ENCODE measurements at regions not wholly inside any gene's neighbourhood (a gene's known extent, or its start where the extent isn't known, plus 50 kb on each side); places are given as distances from the start of the nearest gene placed in this dataset.

GRCh38 chr3:137347132-137347531 is 389.3 kb downstream of the IL20RB start:
- no peak for DNase-seq (ENCODE audit: extremely low spot score, unreplicated experiment)
- Mint-ChIP-seq H3K27ac (ENCODE audit: unreplicated experiment) (no peak overlapping the region), H3K4me1 (ENCODE audit: unreplicated experiment) (no peaks in the 10 kb centered on the region), H3K27me3 (ENCODE audit: unreplicated experiment) (no peaks in the 10 kb centered on the region), H3K4me3 (ENCODE audit: unreplicated experiment) (no peak overlapping the region), H3K9me3 (ENCODE audit: unreplicated experiment) (peaks cover 11% of the 10 kb centered on the region), H3K36me3 (ENCODE audit: unreplicated experiment) (no peaks in the 10 kb centered on the region)
- TF ChIP-seq CTCF (IDR thresholded peaks at IDR 0.05) = no peak

- DNase-seq (ENCODE audit: extremely low spot score, unreplicated experiment) = no peak
- Mint-ChIP-seq H3K27ac (ENCODE audit: unreplicated experiment) (no peak overlapping the region), H3K27me3 (ENCODE audit: unreplicated experiment) (no peaks in the 10 kb centered on the region), H3K4me3 (ENCODE audit: unreplicated experiment) (no peak overlapping the region), H3K9me3 (ENCODE audit: unreplicated experiment) (peaks cover 11% of the 10 kb centered on the region), H3K36me3 (ENCODE audit: unreplicated experiment) (no peaks in the 10 kb centered on the region), H3K4me1 (ENCODE audit: unreplicated experiment) (no peaks in the 10 kb centered on the region)
- no peak for TF ChIP-seq CTCF (IDR thresholded peaks at IDR 0.05)
These were observed 390.1 kb downstream of the IL20RB start for GRCh38 chr3:137347817-137348368.

DNA sequence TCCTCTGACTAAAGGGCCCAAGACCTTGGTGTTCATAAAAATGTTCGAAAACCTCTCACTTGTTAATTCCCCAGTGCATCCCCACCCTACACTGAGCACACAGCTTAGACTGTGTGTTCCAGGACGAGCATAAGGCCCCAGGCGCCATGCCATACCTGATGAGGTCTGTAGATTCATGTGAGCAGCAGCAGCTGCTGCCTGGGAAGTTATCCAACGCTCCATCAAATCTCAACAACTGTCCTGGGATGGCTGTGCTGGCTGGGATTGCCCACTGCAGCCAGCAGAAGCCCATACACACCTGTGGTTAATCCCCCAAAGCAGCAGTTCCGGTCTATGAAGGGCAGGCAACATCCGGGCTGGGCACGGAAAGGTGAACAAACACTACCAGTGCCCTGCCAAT is 391.2 kb downstream of the IL20RB start:
- Mint-ChIP-seq H3K27me3 (ENCODE audit: unreplicated experiment) (no peaks in the 10 kb centered on the region), H3K36me3 (ENCODE audit: unreplicated experiment) (no peaks in the 10 kb centered on the region), H3K27ac (ENCODE audit: unreplicated experiment) (no peak overlapping the region), H3K4me3 (ENCODE audit: unreplicated experiment) (no peak overlapping the region), H3K9me3 (ENCODE audit: unreplicated experiment) (peaks cover 13% of the 10 kb centered on the region), H3K4me1 (ENCODE audit: unreplicated experiment) (no peaks in the 10 kb centered on the region)
- TF ChIP-seq CTCF (IDR thresholded peaks at IDR 0.05) = no peak
- no peak for DNase-seq (ENCODE audit: extremely low spot score, unreplicated experiment)

GRCh38 chr3:137349557-137350348 is 392.0 kb downstream of the IL20RB start:
- Mint-ChIP-seq H3K36me3 (ENCODE audit: unreplicated experiment) (no peaks in the 10 kb centered on the region), H3K4me1 (ENCODE audit: unreplicated experiment) (no peaks in the 10 kb centered on the region), H3K27me3 (ENCODE audit: unreplicated experiment) (no peaks in the 10 kb centered on the region), H3K27ac (ENCODE audit: unreplicated experiment) (no peak overlapping the region), H3K4me3 (ENCODE audit: unreplicated experiment) (no peak overlapping the region), H3K9me3 (ENCODE audit: unreplicated experiment) (peaks cover 13% of the 10 kb centered on the region)
- no peak for TF ChIP-seq CTCF (IDR thresholded peaks at IDR 0.05)
- no peak for DNase-seq (ENCODE audit: extremely low spot score, unreplicated experiment)

DNA sequence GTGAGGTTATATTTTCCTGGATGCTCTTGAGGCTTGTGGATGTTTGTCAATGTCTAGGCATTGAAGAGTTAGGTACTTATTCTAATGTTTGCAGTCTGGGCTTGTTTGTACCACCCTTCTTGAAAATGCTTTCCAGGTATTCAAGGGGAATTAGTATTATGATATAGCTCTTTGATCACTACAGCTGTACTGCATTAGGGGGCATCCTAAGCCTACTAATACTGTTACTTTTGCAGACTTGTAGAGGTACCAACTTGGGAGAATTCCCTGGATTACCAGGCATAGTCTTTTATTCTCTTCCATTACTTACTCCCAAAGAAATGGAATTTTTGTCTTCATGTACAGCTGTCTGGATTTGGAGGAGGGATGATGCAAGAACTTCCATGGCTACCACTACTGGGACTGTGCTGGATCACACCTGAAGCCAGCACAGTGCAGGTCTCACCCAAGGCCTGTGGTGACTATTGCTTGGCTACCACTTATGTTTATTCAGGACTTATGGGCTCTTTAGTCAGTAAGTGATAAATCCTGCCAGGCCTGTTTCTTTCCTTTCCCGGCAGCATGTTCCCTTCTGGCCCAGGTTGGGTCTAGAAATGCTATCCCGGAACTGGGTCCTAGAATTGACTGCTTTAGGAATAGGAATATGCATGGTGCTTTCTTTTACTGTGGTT is 402.9 kb downstream of the IL20RB start:
- H3K27me3 Mint-ChIP-seq (ENCODE audit: unreplicated experiment) = no peaks in the 10 kb centered on the region
- no peak overlapping the region for H3K27ac Mint-ChIP-seq (ENCODE audit: unreplicated experiment)
- no peak for DNase-seq (ENCODE audit: extremely low spot score, unreplicated experiment)
- no peak for TF ChIP-seq CTCF (IDR thresholded peaks at IDR 0.05)
- peaks cover 29% of the 10 kb centered on the region for H3K9me3 Mint-ChIP-seq (ENCODE audit: unreplicated experiment)
- H3K4me3 Mint-ChIP-seq (ENCODE audit: unreplicated experiment) = no peak overlapping the region
- H3K4me1 Mint-ChIP-seq (ENCODE audit: unreplicated experiment) = no peaks in the 10 kb centered on the region
- no peaks in the 10 kb centered on the region for H3K36me3 Mint-ChIP-seq (ENCODE audit: unreplicated experiment)
